ENCODE measurements at regions not wholly inside any gene's neighbourhood (a gene's known extent, or its start where the extent isn't known, plus 50 kb on each side); places are given as distances from the start of the nearest gene placed in this dataset.

- no peak overlapping the region for H3K27ac ChIP-seq
- H3K9me3 ChIP-seq = no peaks in the 10 kb centered on the region
- TF ChIP-seq POLR2AphosphoS5 (IDR thresholded peaks at IDR 0.05) (no peak), POLR2A (IDR thresholded peaks at IDR 0.05) (no peak), CTCF (IDR thresholded peaks at IDR 0.05) (no peak)
- DNase-seq (ENCODE audit: low spot score) = no peak
- H3K4me3 ChIP-seq = no peak overlapping the region
- no peaks in the 10 kb centered on the region for H3K27me3 ChIP-seq (replicated peaks; ENCODE audit: insufficient read depth)
- no peaks in the 10 kb centered on the region for H3K4me1 ChIP-seq (replicated peaks)
- intact Hi-C loops (cut with DNase I) = no loop called here
- 93% methylated on average over 1 of the region's 1 CpG for WGBS
- no peaks in the 10 kb centered on the region for H3K36me3 ChIP-seq
Observed at GRCh38 chr12:61754214-61754613, 506.0 kb upstream of the USP15 start.

DNA sequence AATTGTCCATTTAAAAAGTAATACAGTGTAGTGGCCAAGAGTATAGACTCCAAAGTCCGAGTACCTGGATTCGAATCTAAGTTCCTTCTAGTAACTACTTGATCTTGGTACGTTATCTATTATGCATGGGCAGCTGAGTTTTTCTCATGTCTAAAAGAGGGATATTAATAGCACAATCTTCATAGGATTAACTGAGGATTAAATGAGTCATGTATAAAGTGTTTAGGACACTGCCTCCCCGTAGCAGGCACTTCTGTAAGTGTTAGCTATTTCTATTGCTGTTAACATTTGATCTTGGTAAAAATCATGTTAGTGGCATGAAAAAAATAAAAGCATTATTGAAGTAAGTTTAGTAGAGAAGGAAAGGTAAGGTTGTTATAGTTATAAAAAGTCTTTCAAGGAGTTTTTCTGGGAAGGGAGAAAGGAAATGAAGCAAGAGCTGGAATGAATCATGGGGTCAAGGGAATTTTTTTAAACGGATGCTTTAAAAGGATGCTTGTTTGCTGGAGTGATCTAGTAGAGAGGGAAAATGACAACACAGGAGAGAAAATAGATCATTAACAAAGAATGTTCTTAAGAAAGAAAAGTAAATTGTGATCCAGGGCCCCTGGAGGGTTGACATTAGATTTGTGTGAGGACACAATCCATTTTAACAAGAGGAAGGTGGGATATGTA, 502.2 kb upstream of the USP15 start:
- H3K27me3 ChIP-seq (replicated peaks; ENCODE audit: insufficient read depth) = no peaks in the 10 kb centered on the region
- WGBS = 89% methylated on average over 5 of the region's 5 CpGs
- H3K4me3 ChIP-seq = no peak overlapping the region
- no peaks in the 10 kb centered on the region for H3K36me3 ChIP-seq
- H3K4me1 ChIP-seq (replicated peaks) = no peaks in the 10 kb centered on the region
- no peaks in the 10 kb centered on the region for H3K9me3 ChIP-seq
- H3K27ac ChIP-seq = no peak overlapping the region
- no peak for DNase-seq (ENCODE audit: low spot score)
- intact Hi-C loops (cut with DNase I) = no loop called here
- TF ChIP-seq CTCF (IDR thresholded peaks at IDR 0.05) (no peak), POLR2AphosphoS5 (IDR thresholded peaks at IDR 0.05) (no peak), POLR2A (IDR thresholded peaks at IDR 0.05) (no peak)

DNA sequence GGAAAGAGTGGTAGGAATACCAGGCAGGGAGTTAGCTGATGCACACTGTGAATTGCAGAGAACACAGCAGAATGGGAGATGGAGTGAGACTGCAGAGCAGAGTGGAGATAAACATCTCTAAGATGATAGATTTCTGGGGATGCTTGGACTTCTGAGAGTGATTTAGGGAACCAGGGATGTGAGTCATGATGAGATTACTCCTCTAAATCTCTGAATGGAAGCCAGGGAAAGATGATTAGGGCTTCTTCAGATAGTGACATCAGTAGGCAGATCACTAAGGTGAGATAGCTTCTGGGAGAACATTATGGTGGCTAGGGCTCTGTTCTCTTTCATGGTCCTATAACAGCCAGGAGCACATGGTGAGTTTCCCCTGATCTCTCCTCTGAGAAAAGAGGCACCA, 501.5 kb upstream of the USP15 start:
- H3K27ac ChIP-seq = no peak overlapping the region
- no peaks in the 10 kb centered on the region for H3K4me1 ChIP-seq (replicated peaks)
- TF ChIP-seq CTCF (IDR thresholded peaks at IDR 0.05) = no peak
- no peak for TF ChIP-seq POLR2AphosphoS5 (IDR thresholded peaks at IDR 0.05)
- TF ChIP-seq POLR2A (IDR thresholded peaks at IDR 0.05) = no peak
- intact Hi-C loops (cut with DNase I) = no loop called here
- no peak for DNase-seq (ENCODE audit: low spot score)
- H3K4me3 ChIP-seq = no peak overlapping the region
- no peaks in the 10 kb centered on the region for H3K27me3 ChIP-seq (replicated peaks; ENCODE audit: insufficient read depth)
- H3K9me3 ChIP-seq = no peaks in the 10 kb centered on the region
- H3K36me3 ChIP-seq = no peaks in the 10 kb centered on the region

DNA sequence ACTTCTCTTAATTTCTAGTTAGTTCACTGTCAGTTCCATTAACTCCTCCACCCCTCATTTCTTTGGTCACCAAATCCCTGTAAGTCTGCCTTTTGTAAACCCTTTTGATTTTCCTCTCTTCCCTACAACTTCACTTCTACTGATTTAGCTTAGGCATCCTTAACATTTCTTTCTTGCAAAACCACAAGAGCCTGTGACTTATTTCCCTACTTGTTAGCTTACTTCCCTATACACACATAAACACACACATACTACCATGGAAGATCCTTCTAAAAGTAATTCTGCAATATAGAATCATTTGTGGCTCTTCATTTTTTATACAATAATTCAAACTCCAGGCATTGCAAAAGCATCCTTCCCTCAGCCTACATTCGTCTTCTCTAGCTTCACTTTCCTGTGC, 494.3 kb upstream of the USP15 start:
- Histone ChIP-seq H3K27me3 (replicated peaks; ENCODE audit: insufficient read depth) (no peaks in the 10 kb centered on the region), H3K4me3 (no peak overlapping the region), H3K4me1 (replicated peaks) (no peaks in the 10 kb centered on the region), H3K9me3 (no peaks in the 10 kb centered on the region), H3K27ac (no peak overlapping the region), H3K36me3 (no peaks in the 10 kb centered on the region)
- no peak for DNase-seq (ENCODE audit: low spot score)
- no peak for TF ChIP-seq POLR2A (IDR thresholded peaks at IDR 0.05)
- no peak for TF ChIP-seq CTCF (IDR thresholded peaks at IDR 0.05)
- no peak for TF ChIP-seq POLR2AphosphoS5 (IDR thresholded peaks at IDR 0.05)
- intact Hi-C loops (cut with DNase I) = no loop called here
- WGBS = 75% methylated on average over 1 of the region's 1 CpG

DNA sequence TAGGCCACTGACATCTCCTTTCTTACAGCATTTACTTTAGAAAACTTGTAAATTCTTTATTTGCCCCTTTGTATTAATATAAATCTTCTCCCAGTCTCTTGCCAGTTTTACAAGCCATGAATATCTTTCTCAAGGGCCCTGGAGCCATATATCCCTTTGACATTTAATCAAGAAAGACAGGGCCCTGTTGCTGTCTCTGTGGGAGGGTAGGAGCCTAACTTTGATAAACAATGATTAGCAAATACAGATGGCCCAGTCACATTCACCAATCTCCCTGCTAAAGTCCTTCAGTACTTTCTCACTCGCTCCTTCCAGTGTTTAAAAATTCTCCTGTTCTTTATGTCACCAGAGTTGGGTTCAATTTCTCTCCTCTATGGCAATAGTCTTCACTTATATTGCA, 479.8 kb upstream of the USP15 start:
- Histone ChIP-seq H3K27me3 (replicated peaks; ENCODE audit: insufficient read depth) (no peaks in the 10 kb centered on the region), H3K4me1 (replicated peaks) (no peaks in the 10 kb centered on the region), H3K4me3 (no peak overlapping the region), H3K27ac (no peak overlapping the region), H3K9me3 (no peaks in the 10 kb centered on the region), H3K36me3 (no peaks in the 10 kb centered on the region)
- TF ChIP-seq CTCF (IDR thresholded peaks at IDR 0.05) = no peak
- TF ChIP-seq POLR2AphosphoS5 (IDR thresholded peaks at IDR 0.05) = no peak
- no peak for TF ChIP-seq POLR2A (IDR thresholded peaks at IDR 0.05)
- no peak for DNase-seq (ENCODE audit: low spot score)
- intact Hi-C loops (cut with DNase I) = no loop called here
- 55% methylated on average over 1 of the region's 1 CpG for WGBS

Measured in prostate gland (tissue), 2 donors.